SK-N-SH (cell line): ENCODE measurements at regions not wholly inside any gene's neighbourhood (a gene's known extent, or its start where the extent isn't known, plus 50 kb on each side); places are given as distances from the start of the nearest gene placed in this dataset.

Source experiments
- CTCF ChIA-PET: fragments of 300-600, 350-600 bp; formaldehyde crosslinking; extraction: SDS; loops from one replicate; lab custom pipeline; 2021; lab: Yijun Ruan, JAX
- POLR2A ChIA-PET: fragments of 350-600 bp; sonication (Branson Sonifier 250); formaldehyde crosslinking; extraction: SDS; loops from one replicate; lab custom pipeline; 2020; ENCODE audit warnings: antibody characterized with exemption, inconsistent platforms; lab: Yijun Ruan, JAX
- DNase-seq: peaks from one replicate; pipeline ENCODE4 v3.0.0; 2012
- H2AFZ ChIP-seq: fragments of 200-600 bp; sonication (generic); 2 replicates; pipeline ENCODE4 v1.8.1; 2016; ENCODE audit warnings: antibody characterized with exemption, mild to moderate bottlenecking, low read depth
- H3F3A ChIP-seq: fragments of 200-600 bp; sonication (generic); replicated peaks from 2 replicates; pipeline ENCODE3; 2016; ENCODE audit warnings: antibody characterized with exemption, mild to moderate bottlenecking; ENCODE audit not compliant: insufficient read depth
- H3K27ac ChIP-seq, 2 experiments: fragments of 200-500 bp in 1 of 2; fragments of 200-600 bp in 1 of 2; sonication (Bioruptor generic) in 1 of 2; sonication (generic), shearing (Covaris generic) in 1 of 2; 2 replicates each; pipeline versions ENCODE4 v1.5.1 to v1.6.1; 2014 to 2016; ENCODE audit warnings: low read depth in 2 of 2, inconsistent platforms in 1 of 2, low read length in 1 of 2, mild to moderate bottlenecking in 1 of 2, mixed read lengths in 1 of 2
- H3K27me3 ChIP-seq: fragments of 200-600 bp; sonication (generic), shearing (Covaris generic); 2 replicates; pipeline ENCODE4 v1.6.1; 2016; ENCODE audit warnings: mixed run types; ENCODE audit not compliant: insufficient read depth
- H3K36me3 ChIP-seq, 2 experiments: fragments of 200-500 bp in 1 of 2; fragments of 200-600 bp in 1 of 2; sonication (Bioruptor generic) in 1 of 2; sonication (generic) in 1 of 2; replicated peaks in 1 of 2; 2 replicates each; pipeline versions ENCODE3 to v1.5.1; 2014 to 2016; ENCODE audit warnings: low read length in 1 of 2, mild to moderate bottlenecking in 1 of 2; ENCODE audit not compliant: insufficient read depth in 2 of 2, control insufficient read depth in 1 of 2
- H3K4me1 ChIP-seq, 2 experiments: fragments of 200-500 bp in 1 of 2; fragments of 200-600 bp in 1 of 2; sonication (Bioruptor generic) in 1 of 2; sonication (generic), shearing (Covaris generic) in 1 of 2; 2 replicates each; pipeline versions ENCODE4 v1.5.1 to v1.6.1; 2014 to 2016; ENCODE audit warnings: low read depth in 1 of 2, low read length in 1 of 2, mixed run types in 1 of 2; ENCODE audit not compliant: insufficient read depth in 2 of 2, control insufficient read depth in 1 of 2
- H3K4me2 ChIP-seq: fragments of 200-600 bp; sonication (generic), shearing (Covaris generic); 2 replicates; pipeline ENCODE4 v1.6.1; 2017; ENCODE audit warnings: mixed run types
- H3K4me3 ChIP-seq, 2 experiments: fragments of 200-500 bp in 1 of 2; fragments of 200-600 bp in 1 of 2; sonication (Bioruptor generic) in 1 of 2; sonication (generic), shearing (Covaris generic) in 1 of 2; 2 replicates each; pipeline versions ENCODE4 v1.5.1 to v1.8.1; 2014 to 2016; ENCODE audit warnings: low read depth in 2 of 2, inconsistent platforms in 1 of 2, low read length in 1 of 2, mild to moderate bottlenecking in 1 of 2, mixed read lengths in 1 of 2, moderate library complexity in 1 of 2
- H3K79me2 ChIP-seq: fragments of 200-600 bp; sonication (generic); 2 replicates; pipeline ENCODE4 v1.8.1; 2017; ENCODE audit warnings: mild to moderate bottlenecking; ENCODE audit not compliant: insufficient read depth
- H3K9ac ChIP-seq: fragments of 200-600 bp; sonication (generic); 2 replicates; pipeline ENCODE4 v1.6.1; 2017; ENCODE audit warnings: mixed run types
- H3K9me2 ChIP-seq: fragments of 200-600 bp; sonication (generic); 2 replicates; pipeline ENCODE4 v1.6.1; 2017; ENCODE audit warnings: mixed run types
- H3K9me3 ChIP-seq: fragments of 200-600 bp; sonication (generic); 2 replicates; pipeline ENCODE4 v1.6.1; 2017; ENCODE audit warnings: mixed run types, mild to moderate bottlenecking, moderate library complexity
- H4K20me1 ChIP-seq: fragments of 200-600 bp; sonication (generic); 2 replicates; pipeline ENCODE4 v1.6.1; 2017; ENCODE audit warnings: mild to moderate bottlenecking, mixed run types; ENCODE audit not compliant: insufficient read depth
- CTCF ChIP-seq: fragments of 200-600 bp; sonication (generic); IDR thresholded peaks from 2 replicates; pipeline ENCODE4 v1.6.1; 2017; ENCODE audit warnings: antibody characterized with exemption, mild to moderate bottlenecking, moderate library complexity
- EP300 ChIP-seq, 2 experiments: IDR thresholded peaks; 2 replicates each; pipeline versions ENCODE4 v1.4.0 to v1.6.1; 2012; ENCODE audit warnings: borderline replicate concordance in 1 of 2, low read depth in 1 of 2, low read length in 1 of 2
- GATA2 ChIP-seq: sonication (generic); formaldehyde crosslinking; IDR thresholded peaks from 2 replicates; pipeline ENCODE4 v1.5.0; 2020; ENCODE audit warnings: mild to moderate bottlenecking, missing genetic modification reagents
- MXI1 ChIP-seq: IDR thresholded peaks from 2 replicates; pipeline ENCODE4 v1.6.1; 2012; ENCODE audit warnings: mild to moderate bottlenecking, low read depth, low read length, improper control_type of control experiment
- NRF1 ChIP-seq: IDR thresholded peaks from 2 replicates; pipeline ENCODE4 v1.6.1; 2012; ENCODE audit warnings: low read depth, mild to moderate bottlenecking, low read length
- RCOR1 ChIP-seq: fragments of 150-350 bp; IDR thresholded peaks from 2 replicates; pipeline ENCODE4 v1.6.1; 2017; ENCODE audit warnings: antibody characterized with exemption, low read length
- REST ChIP-seq: IDR thresholded peaks from 2 replicates; pipeline ENCODE4 v1.6.1; 2012; ENCODE audit warnings: mild to moderate bottlenecking, low read depth, low read length, moderate library complexity
- SIN3A ChIP-seq: IDR thresholded peaks from 2 replicates; pipeline ENCODE4 v1.6.1; 2012; ENCODE audit warnings: low read depth, mild to moderate bottlenecking, low read length, moderate library complexity, borderline replicate concordance
- TAF1 ChIP-seq: IDR thresholded peaks from 2 replicates; pipeline ENCODE4 v1.6.1; 2012; ENCODE audit warnings: low read depth, mild to moderate bottlenecking, low read length, moderate library complexity, borderline replicate concordance
- TEAD4 ChIP-seq: IDR thresholded peaks from 2 replicates; pipeline ENCODE4 v1.4.0; 2012; ENCODE audit warnings: mild to moderate bottlenecking, borderline replicate concordance; ENCODE audit not compliant: insufficient read depth
- YY1 ChIP-seq: IDR thresholded peaks from 2 replicates; pipeline ENCODE4 v1.4.0; 2012; ENCODE audit warnings: low read depth, mild to moderate bottlenecking
- ZBTB33 ChIP-seq: IDR thresholded peaks from 2 replicates; pipeline ENCODE4 v1.4.0; 2012; ENCODE audit warnings: low read depth, borderline replicate concordance
- WGBS: methylation state at CpG from one replicate; pipeline ENCODE4 v1.1.6; 2017; ENCODE audit warnings: low lambda C conversion rate; 5-methylcytosine and 5-hydroxymethylcytosine counted together

- Histone ChIP-seq H3K4me1 (peaks cover 0 to 17% of the 10 kb centered on the region in 2 experiments; a peak in 2 of 4 replicates), H3K79me2 (no peaks in the 10 kb centered on the region), H3K36me3 (no peaks in the 10 kb centered on the region), H3K27me3 (no peaks in the 10 kb centered on the region), H3K9me2 (no peaks in the 10 kb centered on the region), H3K4me2 (no peak overlapping the region), H3K9ac (no peak overlapping the region), H3F3A (no peaks in the 10 kb centered on the region), H2AFZ (no peak overlapping the region), H3K9me3 (no peaks in the 10 kb centered on the region), H3K4me3 (no peak overlapping the region), H4K20me1 (no peaks in the 10 kb centered on the region), H3K27ac (no peak overlapping the region)
- ChIA-PET CTCF (no interaction called here), POLR2A (no interaction called here)
- no peak for TF ChIP-seq RCOR1
- no peak for TF ChIP-seq REST
- no peak for DNase-seq
- WGBS, result 15% methylated on average over 2 of the region's 2 CpGs
Observed at GRCh38 chr15:61684749-61685467, 375.3 kb downstream of the VPS13C start.

GRCh38 chr15:61682891-61683735 lies 377.1 kb downstream of the VPS13C start:
- Histone ChIP-seq H3K4me3 (no peak overlapping the region), H3K9me3 (no peaks in the 10 kb centered on the region), H2AFZ (no peak overlapping the region), H3K9ac (no peak overlapping the region), H3K27me3 (no peaks in the 10 kb centered on the region), H3K9me2 (no peaks in the 10 kb centered on the region), H3K4me1 (peaks cover 0 to 17% of the 10 kb centered on the region in 2 experiments; a peak in 2 of 4 replicates), H3K4me2 (no peak overlapping the region), H3K36me3 (no peaks in the 10 kb centered on the region), H3K79me2 (no peaks in the 10 kb centered on the region), H4K20me1 (no peaks in the 10 kb centered on the region), H3K27ac (no peak overlapping the region), H3F3A (no peaks in the 10 kb centered on the region)
- ChIA-PET CTCF (no interaction called here), POLR2A (no interaction called here)
- DNase-seq, result no peak
- WGBS, result 43% methylated on average over 6 of the region's 6 CpGs
- TF ChIP-seq TAF1 (no peak), SIN3A (no peak), TEAD4 (no peak), CTCF (no peak), NRF1 (no peak), YY1 (no peak), MXI1 (no peak), GATA2 (CRISPR knock-in tag) (no peak), EP300 (IDR thresholded peaks at IDR 0.05; ENCODE audit: borderline replicate concordance in 1 of 2, low read depth in 1 of 2, low read length in 1 of 2) (no peak), REST (no peak), ZBTB33 (no peak)
